HepG2 (cell line): ENCODE measurements at regions not wholly inside any gene's neighbourhood (a gene's known extent, or its start where the extent isn't known, plus 50 kb on each side); places are given as distances from the start of the nearest gene placed in this dataset.

Experiments
- ATAC-seq: fragments of 200-7000 bp; cut with Tn5 transposase; 3 replicates; pipeline ENCODE4 v1.9.1; 2020; ENCODE audit warnings: mild to moderate bottlenecking, moderate library complexity
- BruUV-seq: library from RNA; stranded (reverse); fragments of 400-500 nt; replicated peaks from 2 replicates; lab custom pipeline; 2021; lab: Mats Ljungman, UMichigan
- CTCF ChIA-PET: fragments of 300-600 bp; formaldehyde crosslinking; extraction: SDS; loops from one replicate; lab custom pipeline; 2021; ENCODE audit warnings: low total read pairs, inconsistent platforms, low intra/inter-chr PET ratio; lab: Yijun Ruan, JAX
- POLR2A ChIA-PET: fragments of 350-600 bp; sonication (Branson Sonifier 250); formaldehyde crosslinking; loops from one replicate; lab custom pipeline; 2020; ENCODE audit warnings: antibody characterized with exemption, inconsistent platforms; lab: Yijun Ruan, JAX
- DNase-seq: peaks from one replicate; pipeline ENCODE4 v3.0.0-alpha.2; 2015; ENCODE audit warnings: low spot score
- FAIRE-seq: peaks from 3 replicates; lab custom pipeline; 2011; peaks lifted over from hg19 to GRCh38; lab: Jason Lieb, UNC
- H2AFZ ChIP-seq: one replicate; pipeline ENCODE4 v1.6.1; 2011; ENCODE audit warnings: low read length, inconsistent platforms
- H3K27ac ChIP-seq: fragments of 300-600 bp; 3 replicates; pipeline ENCODE4 v1.8.0; 2011; ENCODE audit warnings: mixed run types, mild to moderate bottlenecking, mixed read lengths, low read length, inconsistent platforms; ENCODE audit not compliant: insufficient read depth; ENCODE audit errors: extremely low read length
- H3K27me3 ChIP-seq, 2 experiments: fragments of 200-600 bp in 1 of 2; 2 replicates in 1 of 2; 3 replicates in 1 of 2; pipeline versions ENCODE4 v1.6.0 to v1.8.0; 2011; ENCODE audit warnings: low read length in 2 of 2, mild to moderate bottlenecking in 2 of 2, moderate library complexity in 2 of 2, inconsistent platforms in 1 of 2; ENCODE audit not compliant: insufficient read depth in 2 of 2, control insufficient read depth in 1 of 2
- H3K36me3 ChIP-seq, 2 experiments: fragments of 200-600 bp in 1 of 2; replicated peaks in 1 of 2; 2 replicates in 1 of 2; 3 replicates in 1 of 2; pipeline versions ENCODE4 v1.5.1 to v1.8.0; 2011; ENCODE audit warnings: low read length in 2 of 2, inconsistent platforms in 1 of 2; ENCODE audit not compliant: insufficient read depth in 2 of 2, control insufficient read depth in 1 of 2
- H3K4me1 ChIP-seq: 2 replicates; pipeline ENCODE4 v1.5.1; 2012; ENCODE audit warnings: low read length, inconsistent platforms; ENCODE audit not compliant: insufficient read depth
- H3K4me2 ChIP-seq: 2 replicates; pipeline ENCODE4 v1.6.0; 2011; ENCODE audit warnings: low read depth, low read length, inconsistent platforms
- H3K4me3 ChIP-seq, 3 experiments: fragments of 200-600 bp in 1 of 3; sonication (generic), shearing (Covaris generic) in 1 of 3; replicated peaks in 1 of 3; 2 replicates each; pipeline ENCODE4 v1.5.1; 2011 to 2016; ENCODE audit warnings: low read length in 3 of 3, inconsistent platforms in 2 of 3, low read depth in 2 of 3, mild to moderate bottlenecking in 2 of 3, control low read depth in 1 of 3, mixed read lengths in 1 of 3; ENCODE audit not compliant: insufficient read depth in 1 of 3
- H3K79me2 ChIP-seq: one replicate; pipeline ENCODE4 v1.6.1; 2011; ENCODE audit warnings: low read length, inconsistent platforms; ENCODE audit not compliant: insufficient read depth
- H3K9ac ChIP-seq: 2 replicates; pipeline ENCODE4 v1.6.0; 2011; ENCODE audit warnings: mild to moderate bottlenecking, low read depth, low read length, inconsistent platforms; ENCODE audit not compliant: insufficient read depth
- H3K9me3 ChIP-seq: 2 replicates; pipeline ENCODE4 v1.5.1; 2012; ENCODE audit warnings: mild to moderate bottlenecking, low read length
- H4K20me1 ChIP-seq: 2 replicates; pipeline ENCODE4 v1.6.0; 2011; ENCODE audit warnings: inconsistent platforms, mild to moderate bottlenecking, low read length, moderate library complexity; ENCODE audit not compliant: insufficient read depth
- BRCA1 ChIP-seq: sonication (generic); formaldehyde crosslinking; IDR thresholded peaks from 2 replicates; pipeline ENCODE4 v1.4.0; 2020; ENCODE audit warnings: missing genetic modification reagents
- FOXM1 ChIP-seq: sonication (generic); formaldehyde crosslinking; IDR thresholded peaks from 2 replicates; pipeline ENCODE4 v1.5.0; 2020; ENCODE audit warnings: missing genetic modification reagents
- HDAC2 ChIP-seq: sonication (generic); formaldehyde crosslinking; IDR thresholded peaks from 2 replicates; pipeline ENCODE4 v1.4.0; 2020; ENCODE audit warnings: missing genetic modification reagents
- IRF9 ChIP-seq: sonication (generic); formaldehyde crosslinking; IDR thresholded peaks from 2 replicates; pipeline ENCODE4 v1.8.0; 2022; ENCODE audit warnings: missing genetic modification reagents, mild to moderate bottlenecking, borderline replicate concordance
- KLF15 ChIP-seq: sonication (generic); formaldehyde crosslinking; IDR thresholded peaks from 2 replicates; pipeline ENCODE4 v1.8.1; 2023; ENCODE audit warnings: borderline replicate concordance, mild to moderate bottlenecking, inconsistent platforms, missing genetic modification reagents, mixed read lengths
- LBX2 ChIP-seq: sonication (generic); formaldehyde crosslinking; IDR thresholded peaks from 2 replicates; pipeline ENCODE4 v1.5.0; 2020; ENCODE audit warnings: missing genetic modification reagents, mild to moderate bottlenecking, borderline replicate concordance
- MTF2 ChIP-seq: sonication (generic); formaldehyde crosslinking; IDR thresholded peaks from 2 replicates; pipeline ENCODE4 v1.5.0; 2020; ENCODE audit warnings: missing genetic modification reagents, borderline replicate concordance
- MXD3 ChIP-seq: IDR thresholded peaks from 2 replicates; pipeline ENCODE4 v1.6.1; 2016; ENCODE audit warnings: mild to moderate bottlenecking, missing biosample characterization, missing genetic modification reagents
- MZF1 ChIP-seq: sonication (generic); formaldehyde crosslinking; IDR thresholded peaks from 2 replicates; pipeline ENCODE4 v1.8.1; 2023; ENCODE audit warnings: mild to moderate bottlenecking, missing genetic modification reagents, borderline replicate concordance
- NFYC ChIP-seq: IDR thresholded peaks from 2 replicates; pipeline ENCODE4 v1.6.1; 2016; ENCODE audit warnings: missing genetic modification reagents, missing compliant biosample characterization
- POGK ChIP-seq: sonication (generic); formaldehyde crosslinking; conservative IDR thresholded peaks from 2 replicates; pipeline ENCODE4 v1.8.0; 2022; ENCODE audit warnings: mild to moderate bottlenecking, moderate library complexity, missing genetic modification reagents
- SIN3A ChIP-seq: IDR thresholded peaks from 2 replicates; pipeline ENCODE4 v1.6.1; 2011; ENCODE audit warnings: low read depth, mild to moderate bottlenecking, control low read depth, low read length, borderline replicate concordance
- U2AF1 ChIP-seq: fragments of 200-400 bp; formaldehyde crosslinking; optimal IDR thresholded peaks from 2 replicates; pipeline ENCODE3; 2017; ENCODE audit warnings: mild to moderate bottlenecking, low read depth, low read length
- ZBTB3 ChIP-seq: sonication (generic); formaldehyde crosslinking; IDR thresholded peaks from 2 replicates; pipeline ENCODE4 v1.4.0; 2020; ENCODE audit warnings: low read depth, mild to moderate bottlenecking, moderate library complexity, missing genetic modification reagents, borderline replicate concordance
- ZNF564 ChIP-seq: sonication (generic); formaldehyde crosslinking; IDR thresholded peaks from 2 replicates; pipeline ENCODE4 v1.8.1; 2023; ENCODE audit warnings: mild to moderate bottlenecking, missing genetic modification reagents
- ZNF597 ChIP-seq: sonication (generic); formaldehyde crosslinking; IDR thresholded peaks from 2 replicates; pipeline ENCODE4 v1.5.0; 2020; ENCODE audit warnings: missing genetic modification reagents
- ZNF674 ChIP-seq: sonication (generic); formaldehyde crosslinking; IDR thresholded peaks from 2 replicates; pipeline ENCODE4 v1.5.0; 2020; ENCODE audit warnings: low read depth, mild to moderate bottlenecking, missing genetic modification reagents
- WGBS: methylation state at CpG from one replicate; pipeline ENCODE4 v1.1.6; 2017; ENCODE audit warnings: low lambda C conversion rate; 5-methylcytosine and 5-hydroxymethylcytosine counted together
- in situ Hi-C: cut with HindIII; loops from 2 replicates; pipeline ENCODE4 v1.10.0; 2017; ENCODE audit warnings: low pct_unique_long_range_greater_than_20kb; ENCODE audit not compliant: extremely low pct_ligation_motif_present
- intact Hi-C: fragments of 100-400 bp; cut with micrococcal nuclease; formaldehyde crosslinking; loops from one replicate; pipeline ENCODE4 v1.10.0; 2022; ENCODE audit not compliant: unreplicated experiment

GRCh38 chr5:2515180-2515764, 236.2 kb downstream of the IRX2 start (continued):
- no peak for TF ChIP-seq LBX2 (CRISPR knock-in tag)
- TF ChIP-seq SIN3A = no peak
- no peak for TF ChIP-seq U2AF1

- intact Hi-C loops = no loop called here
- ATAC-seq = no peak
- H3K4me3 ChIP-seq = no peak overlapping the region
- TF ChIP-seq ZNF564 (CRISPR knock-in tag) = no peak
- TF ChIP-seq HDAC2 = no peak
- TF ChIP-seq IRF9 (CRISPR knock-in tag) = no peak
- no peak for TF ChIP-seq MTF2 (CRISPR knock-in tag)
- no peak for TF ChIP-seq FOXM1 (CRISPR knock-in tag)
- TF ChIP-seq KLF15 = no peak
- no peak for TF ChIP-seq ZNF674 (CRISPR knock-in tag)
- no peak for TF ChIP-seq BRCA1 (CRISPR knock-in tag)
- TF ChIP-seq ZNF597 (CRISPR knock-in tag) = no peak
- TF ChIP-seq POGK (CRISPR knock-in tag) = no peak
- no peak for TF ChIP-seq MXD3 (CRISPR knock-in tag)
- no peak for TF ChIP-seq ZBTB3
- TF ChIP-seq MZF1 = no peak
- no peak for TF ChIP-seq NFYC (CRISPR knock-in tag)
- TF ChIP-seq, all 625 proteins: peak for 0
- Histone ChIP-seq H3K9ac (no peak overlapping the region), H3K4me1 (no peaks in the 10 kb centered on the region), H2AFZ (no peak overlapping the region), H3K4me2 (no peak overlapping the region), H3K9me3 (no peaks in the 10 kb centered on the region), H3K27me3 (peaks cover 3 to 26% of the 10 kb centered on the region in 2 experiments; a peak in 2 of 5 replicates), H3K27ac (no peak overlapping the region), H3K79me2 (no peaks in the 10 kb centered on the region), H3K36me3 (no peaks in the 10 kb centered on the region), H4K20me1 (no peaks in the 10 kb centered on the region)
- 12% methylated on average over 5 of the region's 6 CpGs for WGBS
- DNase-seq = no peak
- CTCF ChIA-PET = no interaction called here
- in situ Hi-C loops = no loop called here
- POLR2A ChIA-PET = no interaction called here
- no TSS peak for BruUV-seq
- no peak for FAIRE-seq
Observed at GRCh38 chr5:2514484-2514883, 237.0 kb downstream of the IRX2 start.
